Heart right ventricle (tissue), 16 donors: ENCODE measurements at regions not wholly inside any gene's neighbourhood (a gene's known extent, or its start where the extent isn't known, plus 50 kb on each side); places are given as distances from the start of the nearest gene placed in this dataset.

ENCODE experiments used
- ATAC-seq, 8 donors: fragments of 200-7000 bp; cut with Tn5 transposase; one replicate each; pipeline ENCODE4 v1.9.1; 2020; ENCODE audit warnings: mild to moderate bottlenecking in 8 of 8, moderate library complexity in 8 of 8, moderate number of reproducible peaks in 1 of 8
- DNase-seq, 2 donors: peaks; one replicate each; pipeline ENCODE4 v3.0.0-alpha.2; 2020
- H3K27ac ChIP-seq, 10 donors: fragments of 200-600 bp; sonication (generic) in 2 of 10; one replicate each; pipeline versions ENCODE4 v1.5.0 to v1.8.0; 2020 to 2022; ENCODE audit warnings: mild to moderate bottlenecking in 3 of 10
- H3K27me3 ChIP-seq, 7 donors: fragments of 200-600 bp; one replicate each; pipeline ENCODE4 v1.8.0; 2021 to 2022; ENCODE audit warnings: mild to moderate bottlenecking in 2 of 7
- H3K36me3 ChIP-seq, 9 donors: fragments of 200-600 bp; sonication (generic) in 1 of 9; one replicate each; pipeline versions ENCODE4 v1.5.0 to v1.8.0; 2020 to 2022; ENCODE audit warnings: mild to moderate bottlenecking in 2 of 9
- H3K4me1 ChIP-seq, 9 donors: fragments of 200-600 bp; sonication (generic) in 1 of 9; one replicate each; pipeline versions ENCODE4 v1.5.0 to v1.8.0; 2020 to 2022; ENCODE audit warnings: mild to moderate bottlenecking in 4 of 9
- H3K4me3 ChIP-seq, 10 donors: fragments of 200-600 bp; sonication (generic) in 2 of 10; one replicate each; pipeline versions ENCODE4 v1.5.0 to v1.8.0; 2020 to 2022; ENCODE audit warnings: mild to moderate bottlenecking in 7 of 10, moderate library complexity in 2 of 10
- H3K9me3 ChIP-seq, 11 donors: fragments of 200-600 bp in 10 of 11; sonication (generic) in 2 of 11; one replicate each; pipeline versions ENCODE4 v1.5.0 to v1.8.0; 2013 to 2022; ENCODE audit warnings: mild to moderate bottlenecking in 2 of 11, control low read depth in 1 of 11, moderate library complexity in 1 of 11
- CTCF ChIP-seq, 9 donors: fragments of 200-600 bp; sonication (generic) in 2 of 9; IDR thresholded peaks; one replicate each; pipeline versions ENCODE4 v1.5.0 to v1.8.0; 2021 to 2022; ENCODE audit warnings: antibody characterized with exemption in 9 of 9, mild to moderate bottlenecking in 5 of 9, moderate library complexity in 1 of 9
- WGBS, 2 donors: extraction: QIAGEN DNeasy Blood & Tissue Kit; methylation state at CpG; one replicate each; pipeline ENCODE4 v1.1.7; 2013; ENCODE audit warnings: inconsistent platforms in 1 of 2; 5-methylcytosine and 5-hydroxymethylcytosine counted together
- intact Hi-C, 10 donors: fragments of 100-400 bp; cut with DNase I; formaldehyde crosslinking; loops; one replicate each; pipeline versions ENCODE4 v1.11.1 to v1.14.2; 2022
- donor health status: Arrhythmogenic right ventricular cardiomyopathy.
- donor health status: ischemic (EF 13 %, LVEDD 7.1; RV severe dilation, severe dysfunction).
- donor health status: healthy with polysubstance abuse.
- donor health status: DM: no; HTN: yes; CAD: no.
- donor health status: DM: no; HTN: no; CAD: no.
- donor health status: ischemic (EF 25% LVEDD 6.9; RV normal size, moderate dysfunction).
- donor health status: ischemic (EF 25% LVEDD 5.7; RV mildly dilated, moderate dysfunction).
- donor health status: healthy.
- donor health status: DM: yes; HTN: yes; CAD: no.
- donor health status: Ischemic cardiomyopathy.
- donor health status: ischemic (EF 35%, LVEDD 5.7; RV mildly dilated, moderate dysfunction).
- donor health status: nonischemic (EF 11% LVEDD 7.7; RV severe dilation, severe dysfunction).
- donor health status: DM: yes; HTN: yes; CAD: no.
- donor health status: PGD.
- donor health status: ischemic (EF 29% LVEDD 5.4; RV normal size, mild dysfunction).
- donor health status: nonischemic (EF 23%, LVEDD 6.1; RV moderate dilation, normal function).

DNA sequence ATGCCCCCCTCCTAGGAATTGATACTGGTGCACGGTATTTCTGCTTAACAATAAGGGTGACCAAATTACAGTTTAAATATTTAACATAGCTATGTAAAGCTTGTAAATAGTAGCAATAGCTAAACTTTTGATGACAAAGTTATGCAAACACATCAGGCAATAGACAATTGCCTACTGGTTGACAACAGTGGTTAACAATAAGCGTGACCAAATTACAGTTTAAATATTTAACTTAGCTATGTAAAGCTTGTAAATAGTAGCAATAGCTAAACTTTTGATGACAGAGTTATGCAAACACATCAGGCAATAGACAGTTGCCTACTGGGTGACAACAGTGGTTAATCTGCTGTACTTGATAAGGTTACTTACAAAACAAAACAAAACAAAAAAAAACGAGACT, 886.5 kb upstream of the FLRT2 start:
- no peaks in the 10 kb centered on the region for H3K36me3 ChIP-seq
- TF ChIP-seq CTCF (IDR thresholded peaks at IDR 0.05) = no peak
- WGBS, 2 donors = 74 to 79% methylated on average over 3 of the region's 3 CpGs
- DNase-seq (no peak), ATAC-seq (no peak)
- no peaks in the 10 kb centered on the region for H3K9me3 ChIP-seq
- no peak overlapping the region for H3K4me3 ChIP-seq
- H3K27ac ChIP-seq = no peak overlapping the region
- no peaks in the 10 kb centered on the region for H3K27me3 ChIP-seq
- no peaks in the 10 kb centered on the region for H3K4me1 ChIP-seq
- intact Hi-C loops = no loop called here

DNA sequence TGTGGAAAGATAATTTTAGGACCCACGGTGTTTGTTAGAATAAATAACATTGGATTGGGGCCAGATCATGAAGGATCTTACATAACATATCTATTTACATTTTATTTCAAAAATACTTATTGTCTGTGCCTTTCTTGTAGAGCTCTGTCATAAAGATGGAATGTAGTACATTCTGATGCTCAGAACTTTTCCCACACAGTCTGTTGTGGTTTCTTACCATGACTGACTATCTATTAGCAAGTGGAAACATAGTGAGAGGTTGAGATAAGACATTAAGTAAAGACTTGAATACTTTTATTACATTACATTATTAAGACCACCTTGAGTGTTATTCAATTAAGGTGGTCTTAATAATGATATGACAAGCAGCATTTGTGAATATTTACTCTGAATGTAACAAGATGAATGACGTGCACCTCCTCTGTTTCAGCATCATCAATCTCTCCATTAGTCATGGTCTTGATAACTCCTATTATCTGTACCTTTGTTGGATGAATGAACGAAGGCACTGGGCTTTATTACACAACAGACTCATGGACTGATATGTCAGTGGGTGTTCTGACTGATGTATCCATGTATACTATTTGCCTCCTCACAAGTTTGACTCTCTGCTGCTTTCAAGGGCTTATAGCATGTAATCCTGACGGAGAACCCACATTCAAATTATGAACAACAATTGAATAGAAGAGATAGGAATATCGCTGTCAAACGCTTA, 883.0 kb upstream of the FLRT2 start:
- TF ChIP-seq CTCF (IDR thresholded peaks at IDR 0.05) = no peak
- H3K4me3 ChIP-seq = no peak overlapping the region
- intact Hi-C loops = no loop called here
- H3K27ac ChIP-seq = no peak overlapping the region
- no peaks in the 10 kb centered on the region for H3K36me3 ChIP-seq
- 78 to 87% methylated on average over 6 of the region's 6 CpGs for WGBS, 2 donors
- H3K9me3 ChIP-seq = peaks cover 0 to 9% (median 0%) of the 10 kb centered on the region in 11 donors
- no peaks in the 10 kb centered on the region for H3K27me3 ChIP-seq
- DNase-seq (no peak), ATAC-seq (no peak)
- H3K4me1 ChIP-seq = no peaks in the 10 kb centered on the region

DNA sequence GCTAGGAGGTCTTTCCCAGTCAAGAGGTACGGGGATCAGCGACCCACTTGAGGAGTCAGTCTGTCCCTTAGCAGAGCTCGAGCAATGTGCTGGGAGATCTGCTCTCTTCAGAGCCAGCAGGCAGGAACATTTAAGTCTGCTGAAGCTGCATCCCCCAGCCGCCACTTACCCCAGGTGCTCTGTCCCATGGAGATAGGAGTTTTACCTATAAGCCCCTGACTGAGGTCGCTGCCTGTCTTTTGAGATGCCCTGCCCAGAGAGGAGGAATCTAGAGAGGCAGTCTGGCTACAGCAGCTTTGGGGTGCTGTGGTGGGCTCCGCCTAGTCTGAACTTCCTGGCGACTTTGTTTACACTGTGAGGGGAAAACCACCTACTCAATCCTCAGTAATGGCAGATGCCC, 874.9 kb upstream of the FLRT2 start:
- Histone ChIP-seq H3K9me3 (peaks cover 0 to 37% (median 0%) of the 10 kb centered on the region in 11 donors), H3K27ac (no peak overlapping the region), H3K27me3 (no peaks in the 10 kb centered on the region), H3K36me3 (no peaks in the 10 kb centered on the region), H3K4me3 (no peak overlapping the region), H3K4me1 (no peaks in the 10 kb centered on the region)
- ATAC-seq = no peak
- 96% methylated on average over 7 of the region's 7 CpGs for WGBS, 2 donors
- TF ChIP-seq CTCF (IDR thresholded peaks at IDR 0.05) = no peak
- no peak for DNase-seq
- intact Hi-C loops = no loop called here

GRCh38 chr14:84657911-84658310, 872.0 kb upstream of the FLRT2 start:
- WGBS, 2 donors = 50% methylated on average over 1 of the region's 1 CpG
- H3K36me3 ChIP-seq = no peaks in the 10 kb centered on the region
- H3K27ac ChIP-seq = no peak overlapping the region
- DNase-seq (no peak), ATAC-seq (no peak)
- H3K27me3 ChIP-seq = no peaks in the 10 kb centered on the region
- no peak overlapping the region for H3K4me3 ChIP-seq
- intact Hi-C loops = no loop called here
- no peaks in the 10 kb centered on the region for H3K4me1 ChIP-seq
- no peak for TF ChIP-seq CTCF (IDR thresholded peaks at IDR 0.05)
- peaks cover 0 to 18% (median 0%) of the 10 kb centered on the region in 11 donors for H3K9me3 ChIP-seq
